ENCODE measurements at regions not wholly inside any gene's neighbourhood (a gene's known extent, or its start where the extent isn't known, plus 50 kb on each side); places are given as distances from the start of the nearest gene placed in this dataset.

DNA sequence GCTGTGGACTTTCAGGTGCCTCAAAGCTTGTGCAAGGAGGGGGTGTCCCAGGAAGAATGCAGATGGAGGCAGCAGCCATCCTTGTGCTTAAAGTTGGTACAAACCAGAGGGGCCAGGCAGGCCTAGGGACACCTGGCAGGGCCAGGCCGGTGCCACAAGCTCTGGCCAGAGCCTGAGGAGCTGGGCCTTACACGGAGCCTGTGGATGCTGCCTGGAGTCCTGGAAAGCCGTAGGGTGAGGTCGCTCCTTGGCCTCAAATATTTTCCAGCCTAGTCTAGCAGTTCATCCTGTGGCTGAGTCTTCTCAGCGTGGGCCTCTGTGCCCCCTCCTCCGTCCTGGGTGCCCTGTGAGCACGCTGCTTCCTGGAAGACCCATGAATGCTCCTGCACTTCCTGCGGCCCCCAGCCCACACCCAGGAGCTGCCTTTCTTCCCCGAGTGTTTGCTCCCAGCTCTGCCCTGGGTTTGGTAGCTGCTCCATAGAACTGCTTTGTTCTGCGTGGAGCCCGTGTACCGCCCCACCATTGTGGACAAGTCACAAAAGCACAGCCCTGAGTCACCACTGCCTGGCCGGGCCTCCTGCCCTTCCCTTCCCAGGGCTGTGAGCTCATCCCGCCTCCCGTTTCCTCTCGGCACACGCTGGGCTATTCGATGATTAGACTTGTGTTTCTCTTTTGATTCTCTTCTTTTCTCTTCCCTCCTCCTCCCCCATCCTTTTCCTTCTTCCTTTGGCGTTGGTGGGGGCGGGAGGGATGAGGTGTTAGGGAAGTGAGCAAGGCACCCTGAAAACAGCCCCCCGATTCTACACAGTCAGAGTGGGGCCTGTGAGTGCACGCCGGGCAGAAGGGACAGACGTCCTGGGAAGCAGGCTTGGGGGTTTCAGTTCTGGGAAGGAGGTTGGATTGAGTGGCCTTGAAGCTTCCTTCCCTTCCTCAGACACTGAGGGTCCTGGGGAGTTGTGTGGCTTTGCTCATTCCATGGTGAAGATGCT is 73.2 kb upstream of the SHH start:
- no peak for DNase-seq (ENCODE audit: low spot score)

DNA sequence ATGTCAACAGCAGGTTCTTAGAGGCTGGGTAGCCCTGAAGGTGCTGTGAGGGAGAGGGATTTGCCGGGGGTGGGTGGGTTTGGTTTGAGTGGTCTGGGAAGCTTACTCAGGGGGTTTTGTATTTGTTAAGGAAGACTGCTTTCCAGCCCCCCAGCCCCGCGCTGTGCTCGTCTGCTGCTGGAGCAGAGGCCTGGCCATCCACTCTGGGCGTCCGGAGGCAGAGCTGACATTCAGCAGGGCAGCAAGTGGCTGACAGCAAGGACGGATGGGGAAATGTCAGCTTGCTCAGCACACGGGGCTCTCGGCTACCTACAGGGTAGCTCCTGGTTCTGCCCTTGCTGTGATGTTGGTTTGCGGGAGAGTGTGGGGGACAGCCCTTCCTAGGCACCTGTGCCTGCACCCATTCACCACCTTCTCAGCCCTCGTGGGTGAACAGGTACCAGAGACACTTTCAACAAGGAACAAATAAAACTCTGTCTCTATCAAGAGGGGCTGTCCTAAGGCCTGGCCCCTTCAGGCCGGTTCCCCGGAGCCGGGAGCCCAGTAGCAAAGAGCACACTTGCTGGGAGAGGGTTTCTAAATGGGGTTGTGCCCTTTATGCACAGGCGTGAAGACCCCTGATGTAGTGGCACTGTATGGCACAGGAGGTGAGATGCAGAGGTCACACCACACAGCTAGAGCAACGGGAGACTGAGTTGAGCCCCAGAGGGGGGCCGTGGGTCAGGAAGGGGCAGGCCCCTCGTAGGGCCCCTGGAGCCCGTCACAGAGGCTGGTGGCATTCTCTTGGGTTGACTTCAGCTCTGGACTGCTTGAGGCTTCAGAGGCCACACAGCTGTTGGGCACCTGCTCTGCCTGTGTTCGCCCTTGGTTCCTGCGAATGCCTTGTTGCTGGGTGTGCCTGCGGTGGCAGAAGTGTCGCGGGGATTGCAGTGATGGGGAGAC is 72.2 kb upstream of the SHH start:
- DNase-seq (ENCODE audit: low spot score), result no peak

DNA sequence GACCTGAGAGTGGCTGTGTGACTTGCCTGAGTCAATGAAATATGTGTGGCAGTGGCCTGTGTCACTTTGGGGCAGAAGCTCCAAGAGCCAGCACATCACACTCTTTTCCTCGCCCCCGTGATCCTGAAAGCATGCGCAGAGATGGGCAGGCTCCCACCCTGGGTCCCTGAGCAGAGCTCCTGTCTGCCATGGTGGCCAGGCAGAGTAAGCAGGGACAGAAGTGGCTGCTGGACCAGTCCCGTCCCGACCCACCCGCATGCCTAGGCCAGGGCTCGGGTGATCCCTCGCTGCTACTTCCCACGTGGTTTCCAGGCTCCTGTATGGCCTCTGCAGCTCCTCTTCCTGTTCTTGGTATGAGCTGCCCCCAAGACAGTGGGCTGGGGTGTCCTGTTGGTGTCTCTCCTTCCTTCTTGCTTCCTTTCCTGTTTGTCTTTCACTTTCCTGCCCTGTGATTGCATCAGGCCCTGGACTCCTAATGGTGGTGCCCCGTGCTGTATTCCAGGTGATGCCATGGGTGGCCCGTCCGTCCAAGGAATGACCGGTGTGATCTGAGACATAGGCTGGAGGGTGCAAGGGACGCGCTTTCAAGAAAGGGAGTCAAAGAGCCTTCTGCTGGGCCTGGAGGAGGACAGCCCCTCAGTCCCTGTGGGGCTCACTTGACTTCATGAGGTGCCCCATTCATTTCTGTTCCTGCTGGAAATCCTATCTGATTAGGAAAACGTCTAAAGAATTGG is 71.4 kb upstream of the SHH start:
- DNase-seq (ENCODE audit: low spot score), result no peak

DNA sequence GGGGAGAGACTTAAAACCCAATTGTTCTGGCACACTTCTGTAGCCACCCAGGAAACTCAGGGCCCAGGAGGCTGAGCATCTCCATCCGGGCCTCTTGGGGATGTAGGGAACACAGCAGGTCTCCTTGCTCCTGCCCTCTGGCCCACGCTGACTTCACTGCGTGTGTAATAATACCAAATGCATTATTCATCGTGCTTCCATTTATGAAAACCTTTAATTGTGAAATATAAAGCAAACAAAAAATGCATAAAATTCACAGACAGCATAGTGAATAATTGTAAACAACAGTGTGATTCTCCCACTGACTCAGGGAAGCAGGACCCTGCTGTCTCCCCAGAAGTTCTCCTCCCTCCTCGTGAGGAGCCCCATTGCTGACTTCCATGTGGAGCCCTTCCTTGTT is 70.3 kb upstream of the SHH start:
- DNase-seq (ENCODE audit: low spot score), result no peak

DNA sequence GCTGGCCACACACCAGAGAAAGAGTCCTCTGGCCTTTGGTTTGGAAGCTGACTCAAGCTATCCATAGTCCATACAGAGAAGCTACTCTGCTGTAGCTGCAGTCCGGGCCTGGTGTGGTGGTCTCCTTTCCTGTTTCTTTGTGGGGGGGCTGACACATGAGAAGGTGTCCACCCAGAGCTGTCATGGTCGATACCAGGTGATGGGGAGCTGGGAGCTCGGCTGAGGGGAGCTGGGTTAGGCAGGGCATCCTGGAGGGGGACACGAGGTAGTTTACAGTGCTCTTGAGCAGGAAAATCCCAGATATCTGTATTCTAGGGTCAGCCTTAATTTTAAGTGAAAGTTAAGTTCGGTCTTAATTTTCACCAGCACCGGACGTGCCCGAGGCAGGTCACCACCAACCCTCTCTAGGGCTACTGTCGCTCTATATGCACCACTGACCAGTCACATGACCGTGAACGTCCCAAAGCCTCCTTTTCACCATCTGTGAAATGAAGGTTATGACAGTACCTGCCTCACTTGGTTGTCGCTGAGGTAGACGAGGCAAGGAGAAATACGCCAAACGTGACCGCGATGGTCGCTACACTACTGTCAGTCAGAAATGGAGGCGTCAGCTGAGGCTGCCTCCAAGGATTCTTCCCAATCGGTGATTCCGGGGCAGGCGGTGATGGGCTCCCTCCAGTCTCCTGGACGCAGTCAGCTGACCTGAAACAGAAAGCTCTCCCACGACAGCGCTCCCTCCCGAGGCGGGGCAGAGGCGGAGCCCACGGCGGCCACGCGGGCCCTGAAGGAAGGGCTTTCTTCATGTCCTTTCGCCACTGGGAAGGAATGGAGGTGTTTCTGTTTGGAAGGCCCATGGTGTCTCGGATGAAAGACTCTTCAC is 69.4 kb upstream of the SHH start:
- no peak for DNase-seq (ENCODE audit: low spot score)

DNA sequence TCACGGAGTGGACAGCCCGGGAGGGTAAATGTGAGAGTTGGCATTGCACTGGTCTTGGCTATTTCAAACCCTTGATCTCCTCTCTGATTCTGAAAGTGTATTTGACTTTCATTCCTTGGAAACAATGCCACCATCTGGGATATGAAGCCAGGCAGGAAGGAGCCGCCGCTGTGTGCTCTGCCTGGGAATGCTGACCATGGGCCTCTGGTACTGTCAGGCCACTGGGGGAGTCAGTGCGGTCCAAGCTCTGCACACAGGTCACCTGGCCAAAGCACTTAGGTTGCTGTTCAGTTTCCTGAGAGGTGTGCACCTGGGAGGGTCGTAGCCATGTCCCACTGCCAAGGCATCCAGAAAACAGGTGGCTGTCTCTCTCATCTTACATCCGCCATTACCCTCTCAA is 68.5 kb upstream of the SHH start:
- DNase-seq (ENCODE audit: low spot score), result no peak

DNA sequence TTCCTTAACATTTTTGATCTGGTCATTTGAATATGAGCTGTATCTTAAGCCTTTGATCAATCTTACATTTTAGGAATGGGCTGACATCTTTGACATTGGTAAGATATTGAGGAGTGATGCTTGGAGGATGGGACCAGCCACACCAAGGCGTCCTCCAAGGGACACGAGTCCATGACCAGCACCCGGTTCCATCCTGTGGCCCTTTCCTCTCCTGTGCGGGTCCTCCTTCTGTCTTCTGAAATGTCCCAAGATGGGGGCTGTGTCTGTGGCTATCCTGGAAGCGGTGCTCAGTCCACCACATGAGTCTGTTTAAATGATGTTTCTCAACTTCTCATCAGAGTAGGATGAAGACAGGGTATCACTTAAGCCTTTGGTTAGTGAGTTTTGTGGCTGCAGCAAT is 67.3 kb upstream of the SHH start:
- no peak for DNase-seq (ENCODE audit: low spot score)

DNA sequence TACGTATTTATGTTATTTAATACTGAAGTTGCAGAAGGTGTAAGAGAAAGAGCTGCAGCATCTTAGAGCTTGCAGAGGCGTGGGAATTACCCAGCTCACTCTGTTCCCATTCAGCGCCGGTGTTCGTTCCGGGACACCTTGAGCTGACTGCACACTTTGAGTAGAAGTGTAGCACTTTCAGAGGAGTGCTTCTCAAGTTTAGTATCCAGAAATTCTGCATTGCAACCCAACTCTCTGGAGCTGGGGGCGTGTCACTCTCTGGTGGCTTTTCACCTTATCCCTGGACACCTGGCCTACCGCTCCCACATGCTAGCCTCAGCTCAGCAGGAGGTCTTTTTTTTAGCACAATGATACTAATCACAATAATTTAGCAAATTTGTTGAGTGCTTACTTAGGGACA is 66.4 kb upstream of the SHH start:
- no peak for DNase-seq (ENCODE audit: low spot score)

DNA sequence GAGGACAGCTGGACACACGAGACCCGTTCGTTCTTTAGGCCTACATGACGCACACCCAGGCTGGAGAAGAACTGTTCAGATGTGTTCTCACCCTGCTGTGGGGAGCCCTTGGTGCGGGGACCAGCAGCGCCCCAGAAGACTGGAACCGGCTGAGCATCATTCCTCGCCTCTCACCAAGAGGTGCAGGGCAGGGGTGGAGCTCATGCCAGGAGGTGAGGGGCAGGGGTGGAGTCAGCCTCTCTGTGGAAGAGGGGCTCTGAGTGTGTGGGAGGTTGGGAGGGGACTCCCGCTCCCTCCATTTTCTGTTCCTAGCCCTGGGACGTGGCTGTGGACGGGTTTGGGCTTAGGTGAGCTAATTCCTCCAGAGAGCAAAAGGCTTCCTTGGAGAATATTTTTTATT is 66.0 kb upstream of the SHH start:
- no peak for DNase-seq (ENCODE audit: low spot score)

DNA sequence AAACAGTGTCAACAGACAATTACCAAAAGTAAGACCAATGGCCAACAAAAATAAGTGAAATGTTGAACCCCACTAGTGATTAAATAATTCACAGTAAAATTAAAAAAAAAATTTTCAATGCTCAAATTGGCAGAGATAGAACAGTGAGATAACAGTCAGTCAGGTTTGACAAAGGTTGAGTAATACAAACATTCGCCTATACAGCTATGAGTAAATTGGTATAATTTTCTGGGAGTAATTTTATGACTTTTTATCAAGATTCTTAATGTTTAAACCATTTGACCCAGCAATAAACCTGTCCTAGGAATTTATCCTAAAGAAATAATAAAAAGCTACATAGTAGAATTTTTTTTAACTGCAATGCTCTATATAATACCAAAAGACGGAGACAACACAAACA is 64.9 kb upstream of the SHH start:
- DNase-seq (ENCODE audit: low spot score), result no peak

DNA sequence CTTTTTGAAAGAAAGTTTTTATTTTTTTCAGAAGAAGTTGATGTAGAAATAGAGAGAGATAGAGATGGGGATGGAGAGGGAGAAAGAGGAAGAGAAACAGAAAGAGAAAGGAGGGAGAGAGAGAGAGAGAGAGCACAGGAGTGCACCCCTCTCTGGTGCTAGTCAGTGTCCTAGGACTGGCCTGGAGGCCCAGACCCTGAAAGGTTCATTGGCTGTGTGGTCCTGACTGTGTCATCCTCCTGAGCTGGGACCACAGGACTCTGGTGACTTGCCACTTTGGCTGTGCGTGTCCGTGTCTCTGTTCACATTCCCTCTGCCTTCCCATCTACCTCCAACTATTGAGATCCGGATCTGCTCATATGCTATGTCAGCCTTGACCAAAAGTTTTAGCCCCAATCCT is 62.1 kb upstream of the SHH start:
- DNase-seq (ENCODE audit: low spot score), result no peak

DNA sequence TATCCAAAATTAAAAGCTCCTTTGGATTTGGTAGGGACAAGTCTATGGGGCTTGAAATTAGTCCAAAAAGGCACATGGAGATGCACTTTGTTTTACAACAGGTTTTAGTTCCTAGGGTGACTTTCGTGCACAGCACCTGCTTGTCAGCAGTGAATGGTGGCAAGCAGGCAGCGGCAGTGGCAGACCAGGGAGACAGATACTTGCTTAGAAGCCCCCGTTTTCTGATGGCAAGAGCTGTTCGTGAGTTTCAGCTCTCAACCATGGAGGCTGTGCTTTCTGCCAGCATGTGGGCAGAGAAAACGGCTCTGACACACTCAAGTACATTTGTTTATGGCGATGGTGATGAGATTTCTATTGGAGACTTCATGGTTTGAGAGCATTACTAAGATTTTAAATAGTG is 61.7 kb upstream of the SHH start:
- no peak for DNase-seq (ENCODE audit: low spot score)

DNA sequence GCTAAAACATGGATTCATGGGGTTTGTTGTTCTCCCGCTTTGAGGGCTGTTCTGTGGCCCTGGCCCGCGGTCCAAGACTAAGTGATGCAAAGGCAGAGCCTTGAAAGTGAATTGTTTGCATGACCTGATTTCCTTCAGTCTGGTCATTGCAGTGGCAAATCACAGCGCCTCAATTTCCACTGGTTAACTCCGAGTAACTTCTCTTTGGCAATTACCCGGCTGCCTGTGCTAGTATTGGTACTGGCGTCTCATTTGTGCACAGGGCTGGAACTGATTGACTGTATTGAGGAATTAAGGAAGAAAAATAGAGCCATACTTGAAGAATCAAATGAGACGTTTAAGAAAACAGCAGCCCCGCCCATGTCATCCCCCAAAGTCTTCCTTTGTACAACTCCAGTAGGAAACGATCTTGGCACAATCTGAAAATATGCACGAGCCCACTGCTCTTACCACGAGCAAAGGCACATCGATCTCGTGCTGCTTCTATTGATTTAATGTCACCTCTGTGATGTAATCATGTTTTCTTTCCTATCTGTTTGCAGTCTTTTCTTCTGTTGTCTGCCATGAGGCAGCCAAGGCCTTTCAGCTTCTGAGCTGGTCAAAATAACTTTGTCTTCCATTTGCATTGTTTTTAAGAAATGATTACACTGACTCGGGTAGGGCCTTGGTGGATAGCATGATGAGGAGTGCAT is 60.6 kb upstream of the SHH start:
- no peak for DNase-seq (ENCODE audit: low spot score)

DNA sequence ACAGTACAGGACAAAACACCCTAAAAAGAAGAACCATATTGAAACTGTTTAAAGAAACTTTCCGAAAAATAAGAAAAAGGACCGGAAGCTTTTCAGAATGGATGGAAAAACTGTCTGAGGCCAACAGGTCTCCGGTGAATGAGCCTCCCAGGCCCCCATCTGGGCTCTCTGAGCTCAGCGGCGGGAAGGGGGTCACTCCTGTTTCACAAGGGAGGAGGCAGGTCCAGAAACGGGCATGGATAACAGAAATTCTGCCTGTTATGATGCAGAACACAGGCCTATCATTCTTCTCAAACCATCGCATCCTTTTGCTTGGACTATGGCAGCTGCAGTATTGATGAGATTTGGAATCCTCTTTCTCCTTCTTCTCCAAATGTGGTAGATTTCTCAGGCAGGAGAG is 58.9 kb upstream of the SHH start:
- DNase-seq (ENCODE audit: low spot score), result no peak

DNA sequence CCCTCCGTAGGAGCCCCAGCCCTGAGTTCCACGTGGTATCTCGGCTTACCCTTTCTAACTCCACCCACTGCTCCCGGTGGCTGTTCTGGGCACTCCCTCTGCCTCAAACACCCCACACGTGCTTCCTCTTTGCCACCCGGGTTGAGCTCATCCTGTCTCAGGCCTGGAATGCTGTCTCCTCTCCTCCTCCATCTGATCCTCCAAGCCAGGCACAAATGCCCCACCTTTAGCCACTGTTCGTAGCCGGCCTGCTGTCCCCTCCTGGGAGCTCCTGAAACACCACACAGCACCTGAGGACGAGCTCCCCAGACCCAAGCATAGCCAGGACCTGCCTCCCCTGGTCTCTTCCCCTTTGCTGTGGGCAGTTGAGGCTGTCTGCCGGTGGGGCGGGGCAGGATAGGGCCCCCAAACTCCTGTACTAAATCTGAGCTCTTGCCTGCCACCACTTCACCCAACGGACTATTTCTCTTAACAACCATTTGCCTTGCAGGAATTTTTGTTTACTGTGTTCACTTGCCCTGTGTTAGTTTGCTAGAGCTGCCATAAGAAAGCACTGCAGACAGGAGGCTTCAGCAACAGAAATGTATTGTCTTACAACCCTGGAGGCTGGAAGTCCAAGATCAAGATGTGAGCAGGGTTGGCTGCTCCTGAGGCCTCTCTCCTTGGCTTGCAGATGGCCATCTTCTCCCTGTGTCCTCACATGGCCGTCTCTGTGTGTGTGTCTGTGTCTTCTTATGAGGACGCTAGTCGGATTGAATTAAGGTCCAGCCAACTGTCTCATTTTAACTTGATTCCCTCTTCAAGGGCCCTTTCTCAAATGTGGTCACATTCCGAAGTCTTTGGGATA is 58.3 kb upstream of the SHH start:
- no peak for DNase-seq (ENCODE audit: low spot score)

DNA sequence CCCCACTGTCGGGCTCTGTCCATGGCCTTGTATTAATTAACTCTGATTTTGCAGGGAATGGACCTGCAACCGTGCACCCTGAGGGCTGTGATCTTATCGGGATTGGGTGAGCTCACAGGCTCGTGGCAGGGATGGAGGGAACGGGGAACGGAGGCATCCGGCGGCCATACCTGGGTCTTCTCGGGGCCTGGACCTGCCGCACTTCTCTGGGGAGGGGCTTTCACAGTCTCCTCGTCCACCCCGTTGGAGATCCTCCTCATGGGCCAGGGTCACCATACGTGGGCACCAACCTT is 57.5 kb upstream of the SHH start:
- no peak for DNase-seq (ENCODE audit: low spot score)

DNA sequence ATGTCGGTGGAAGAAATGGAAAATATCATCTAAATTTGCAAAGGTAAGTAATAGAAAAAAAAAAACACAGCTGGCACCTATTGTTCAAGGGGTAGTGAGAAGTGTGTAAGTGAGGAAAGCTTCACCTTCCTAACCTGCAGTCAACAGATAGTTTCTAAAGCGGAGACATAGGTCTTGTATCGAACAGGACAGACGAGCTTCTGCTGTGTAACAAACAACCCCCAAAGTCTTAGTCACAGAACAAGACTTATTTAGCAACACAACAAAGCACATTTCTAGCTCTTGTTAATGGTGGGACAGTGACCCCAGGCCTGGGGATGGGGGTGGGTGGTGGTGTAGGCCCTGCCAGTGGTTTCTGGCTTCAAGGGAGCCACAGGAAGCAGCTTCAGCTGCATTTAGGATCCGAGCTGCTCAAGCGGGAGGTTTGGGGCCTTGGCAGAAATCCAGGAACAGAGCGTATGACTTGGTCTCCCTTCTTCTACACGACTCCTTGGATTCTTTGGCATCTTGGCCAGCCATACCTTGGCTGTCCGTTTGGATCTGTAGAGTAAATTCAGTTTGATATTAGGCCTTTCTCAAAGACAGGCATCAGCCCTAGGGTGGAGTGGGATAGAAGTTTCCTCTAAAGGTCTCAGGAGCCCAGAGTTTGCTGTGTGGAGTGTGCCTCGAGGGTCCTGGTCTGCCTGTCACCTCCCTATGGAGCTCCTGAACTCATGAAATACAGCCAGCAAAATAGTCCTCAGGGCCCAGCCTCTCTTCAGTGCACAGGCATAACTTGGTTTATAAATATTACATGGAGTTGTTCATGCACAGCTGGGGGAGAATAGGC is 56.9 kb upstream of the SHH start:
- DNase-seq (ENCODE audit: low spot score), result no peak

DNA sequence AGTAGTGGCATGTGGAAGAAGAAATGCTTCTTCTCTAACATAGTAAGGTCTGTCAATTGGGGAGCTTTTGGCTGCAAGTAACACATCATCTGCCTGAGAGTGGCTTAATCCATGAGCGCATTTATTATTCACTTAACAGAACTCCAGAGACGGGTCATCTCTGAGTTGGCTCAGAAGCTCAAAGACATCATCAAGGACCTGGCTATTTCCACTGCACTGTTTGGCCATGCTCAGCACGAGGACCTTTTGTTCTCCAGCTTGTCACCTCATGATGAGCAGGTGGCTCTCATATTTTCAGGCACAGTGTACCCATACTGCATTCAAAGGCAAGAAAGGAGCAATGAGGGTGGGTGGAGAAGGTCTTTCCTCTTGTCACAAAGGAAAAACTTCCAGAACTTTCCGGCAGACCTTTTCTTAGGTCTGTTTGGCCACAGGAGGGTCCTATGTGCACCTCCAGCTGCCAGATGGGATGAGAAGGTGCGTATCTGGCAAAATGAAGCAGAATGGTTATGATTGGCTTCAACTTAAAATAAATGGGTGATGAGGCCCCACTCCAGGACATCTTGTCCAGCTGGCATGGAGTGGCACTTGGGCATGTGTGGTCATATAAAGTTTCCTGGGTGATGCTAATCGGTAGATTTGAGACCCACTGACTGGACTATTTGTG is 55.6 kb upstream of the SHH start:
- no peak for DNase-seq (ENCODE audit: low spot score)

DNA sequence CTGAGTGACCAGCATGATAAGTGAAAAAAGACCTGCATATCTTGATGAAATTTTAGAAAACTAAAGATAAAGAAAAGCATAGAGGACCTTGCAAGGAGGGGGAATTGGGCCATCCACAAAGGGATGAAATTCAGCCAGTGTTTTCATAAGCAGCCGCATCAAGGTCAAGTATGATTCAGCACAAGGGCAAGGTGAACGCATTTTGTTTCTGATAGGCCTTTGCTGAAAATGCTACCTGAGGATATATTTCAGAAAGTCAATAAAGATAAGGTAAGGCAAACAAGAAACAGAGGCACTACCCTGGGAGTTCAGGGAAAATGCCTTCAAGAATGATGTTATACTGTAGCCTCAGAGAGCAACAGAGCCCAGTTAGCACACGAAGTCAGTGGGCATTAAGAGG is 55.0 kb upstream of the SHH start:
- no peak for DNase-seq (ENCODE audit: low spot score)

Measured in CD4-positive, alpha-beta T cell treated with Interleukin-15 for 4 hours (primary cell).